ENCODE measurements at regions not wholly inside any gene's neighbourhood (a gene's known extent, or its start where the extent isn't known, plus 50 kb on each side); places are given as distances from the start of the nearest gene placed in this dataset.

DNA sequence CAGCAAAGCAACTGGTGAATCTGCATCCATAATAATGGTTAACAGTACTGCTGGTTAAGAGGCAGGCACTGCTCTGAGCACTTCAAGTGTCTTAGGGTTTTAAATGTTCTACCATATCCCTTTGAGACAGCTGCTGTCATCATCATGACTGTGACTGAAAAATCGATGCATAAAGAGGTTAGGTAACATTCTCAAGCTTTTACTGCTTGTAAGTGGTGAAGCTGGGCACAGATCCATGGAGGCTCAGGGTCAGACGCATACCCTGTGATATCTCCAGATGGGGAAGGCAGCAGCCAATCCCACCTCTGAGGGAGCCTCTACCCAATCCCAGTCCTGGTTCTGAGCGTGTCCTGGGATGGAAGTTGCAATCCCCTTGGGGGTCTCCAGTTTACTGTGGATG, 57.6 kb upstream of the SOX9 start:
- no peak for DNase-seq (ENCODE audit: low spot score)
- intact Hi-C loops (cut with DNase I), result no loop called here

DNA sequence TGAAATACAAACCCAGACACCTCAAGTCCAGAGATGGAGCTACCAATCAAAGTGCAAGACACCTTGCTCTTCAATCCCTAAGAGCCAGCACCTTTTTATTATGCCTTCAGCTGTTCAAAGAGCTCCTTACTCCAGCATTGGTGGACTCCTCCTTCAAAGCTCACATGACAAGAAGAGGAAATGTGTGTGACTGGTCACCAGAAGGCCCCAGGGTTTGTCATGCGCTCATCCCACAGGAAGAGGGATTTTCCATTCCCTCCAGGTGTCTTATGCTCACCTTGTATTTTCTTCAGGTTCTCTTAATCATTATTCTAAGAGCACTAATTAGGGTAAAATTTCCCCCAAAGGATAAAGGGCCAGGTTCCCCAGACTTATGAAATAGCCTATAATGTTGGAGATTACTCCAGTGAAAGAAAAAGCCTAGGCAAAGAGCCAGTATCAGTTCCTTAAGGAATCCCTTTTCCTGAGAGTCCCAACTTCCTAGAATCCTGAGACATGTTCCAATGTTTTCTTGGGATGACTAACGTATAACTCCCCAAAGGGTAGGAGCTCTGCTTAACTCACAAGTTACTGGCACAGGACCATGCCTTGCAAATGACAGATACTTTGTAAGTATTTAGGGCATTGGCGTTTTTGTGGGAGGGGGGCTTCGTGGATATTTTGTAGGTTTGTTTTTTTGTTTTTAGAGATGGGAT, 56.9 kb upstream of the SOX9 start:
- DNase-seq (ENCODE audit: low spot score), result no peak
- intact Hi-C loops (cut with DNase I), result no loop called here

DNA sequence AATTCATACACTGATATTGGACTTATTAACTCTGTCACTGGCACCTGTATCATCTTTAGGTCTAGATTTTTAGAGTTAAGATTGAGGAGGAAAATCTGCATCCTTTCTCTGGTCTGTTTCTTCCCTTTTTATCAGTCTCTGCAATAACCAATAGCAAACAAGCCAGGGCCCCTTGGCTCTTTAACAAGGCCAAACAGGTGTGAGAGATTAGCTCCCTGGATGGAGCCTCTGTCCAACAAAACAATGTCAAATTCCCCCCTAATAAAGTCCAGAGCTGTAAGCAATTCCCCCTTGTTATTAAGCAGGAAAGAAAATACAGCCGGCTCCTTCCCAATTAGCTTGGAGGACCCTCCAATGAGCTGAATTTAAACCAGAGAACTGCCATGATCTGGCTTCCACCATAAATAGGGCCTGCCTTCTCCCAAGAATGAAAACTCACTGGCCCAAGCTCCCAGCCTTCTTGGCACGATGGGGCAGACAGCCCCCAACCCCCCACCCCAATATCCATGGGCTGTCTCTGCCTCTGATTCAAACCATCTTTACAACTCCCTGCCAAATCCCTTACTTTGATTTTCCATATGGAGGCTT, 56.1 kb upstream of the SOX9 start:
- intact Hi-C loops (cut with DNase I), result no loop called here

DNA sequence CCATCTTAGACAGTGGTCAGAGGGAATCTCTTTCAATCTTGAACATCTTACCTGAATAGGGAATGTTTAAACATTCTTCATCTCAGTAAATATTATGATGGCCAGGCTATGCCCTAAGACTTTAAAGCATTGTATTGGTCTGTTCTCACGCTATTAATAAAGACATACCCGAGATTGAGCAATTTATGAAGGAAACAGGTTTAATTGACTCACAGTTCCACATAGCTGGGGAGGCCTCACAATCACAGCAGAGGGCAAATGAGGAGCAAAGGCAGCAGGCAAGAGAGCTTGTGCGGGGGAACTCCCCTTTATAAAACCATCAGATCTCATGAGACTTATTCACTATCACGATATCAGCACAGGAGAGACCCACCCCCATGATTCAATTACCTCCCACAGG, 55.3 kb upstream of the SOX9 start:
- intact Hi-C loops (cut with DNase I), result no loop called here

More for the DNA sequence above, 56.1 kb upstream of the SOX9 start:
- no peak for DNase-seq (ENCODE audit: low spot score)

DNA sequence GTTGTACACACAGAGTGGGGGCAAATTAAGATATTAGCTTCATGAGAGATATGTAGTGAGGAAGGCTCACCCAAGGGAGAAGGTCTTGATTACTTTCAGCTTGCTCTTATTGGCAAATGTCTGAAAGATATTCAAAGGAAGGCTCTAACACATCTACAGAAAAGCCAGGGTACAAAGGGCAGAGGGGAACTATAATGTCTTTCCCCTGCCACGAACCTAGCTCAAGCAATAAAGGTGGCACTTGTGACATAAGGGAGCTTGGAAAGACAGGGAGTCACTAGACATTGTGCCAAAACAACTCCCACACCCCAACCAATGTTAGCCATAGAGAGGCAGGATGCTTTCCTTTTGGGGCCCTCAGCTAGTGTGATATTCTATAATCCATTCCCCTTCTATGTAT, 52.2 kb upstream of the SOX9 start:
- intact Hi-C loops (cut with DNase I), result no loop called here
- no peak for DNase-seq (ENCODE audit: low spot score)

More for the DNA sequence above, 55.3 kb upstream of the SOX9 start:
- no peak for DNase-seq (ENCODE audit: low spot score)

DNA sequence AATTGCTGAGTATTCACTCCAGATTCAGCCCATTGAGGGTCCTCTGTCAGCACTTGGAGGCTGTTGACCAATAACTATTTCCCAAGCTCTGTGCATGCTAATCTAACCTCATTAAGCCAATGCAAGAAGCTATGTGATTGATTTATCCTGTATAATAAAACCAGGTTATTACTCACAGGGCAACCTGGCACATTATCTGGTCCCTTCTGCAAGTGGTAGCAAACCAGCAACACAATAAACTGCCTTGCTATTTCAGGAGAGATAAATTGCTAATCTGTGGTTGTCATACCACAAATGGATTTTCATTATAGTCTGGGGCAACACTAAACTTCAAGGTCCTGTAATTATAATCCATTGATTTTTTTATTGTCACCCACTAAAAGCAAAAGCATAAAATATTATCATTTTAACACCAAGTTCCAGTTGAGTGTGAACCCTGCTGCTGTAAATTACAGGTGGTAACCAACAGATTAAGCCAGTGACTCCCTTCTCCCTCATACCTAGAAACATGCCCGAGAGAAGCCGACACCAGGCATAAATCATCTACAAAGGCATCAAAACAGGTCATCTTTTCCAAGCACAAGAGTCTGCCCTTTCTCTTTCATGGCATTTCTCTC, 51.1 kb upstream of the SOX9 start:
- DNase-seq (ENCODE audit: low spot score), result no peak

More for the DNA sequence above, 51.1 kb upstream of the SOX9 start:
- intact Hi-C loops (cut with DNase I), result no loop called here
